ENCODE measurements at regions not wholly inside any gene's neighbourhood (a gene's known extent, or its start where the extent isn't known, plus 50 kb on each side); places are given as distances from the start of the nearest gene placed in this dataset.

DNA sequence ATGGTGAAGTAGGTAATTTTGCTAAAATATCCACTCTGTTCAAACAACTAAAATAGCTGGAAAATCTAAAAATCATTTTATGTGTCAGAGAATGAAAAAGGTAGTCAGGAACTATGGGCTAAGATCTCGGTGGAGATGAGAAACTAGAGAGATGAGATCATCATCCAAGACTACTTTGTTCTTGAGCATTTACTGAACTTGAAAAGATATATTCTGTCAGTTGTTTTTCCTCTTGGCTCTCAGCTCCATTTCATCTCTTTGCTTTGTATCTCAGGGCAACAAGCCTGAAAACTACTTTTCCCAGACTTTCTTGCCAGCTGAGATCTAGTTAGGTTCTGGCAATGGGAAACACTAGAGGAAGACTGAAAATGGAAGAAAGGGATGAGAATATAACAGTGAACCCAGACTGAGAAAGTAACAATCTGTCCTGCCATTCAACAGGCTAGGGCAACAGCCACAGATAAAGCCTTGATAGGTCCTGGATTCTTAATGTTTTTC is 346.2 kb upstream of the MEX3C start:
- BruUV-seq (replicated peaks) = no TSS peak
- no peak overlapping the region for H2AFZ ChIP-seq (ENCODE audit: low read depth, low read length, poor library complexity, severe bottlenecking)
- H3K36me3 ChIP-seq (ENCODE audit: control insufficient read depth in 1 of 2, insufficient read depth in 2 of 2, low read length in 2 of 2) = no peaks in the 10 kb centered on the region
- no peaks in the 10 kb centered on the region for H3K79me2 ChIP-seq (ENCODE audit: insufficient read depth, low read length)
- intact Hi-C loops (cut with micrococcal nuclease) = no loop called here
- CTCF ChIA-PET = no interaction called here
- H3K27ac ChIP-seq (ENCODE audit: low read depth, low read length) = no peak overlapping the region
- H3K9ac ChIP-seq (ENCODE audit: low read length) = no peak overlapping the region
- no peak overlapping the region for H3K4me3 ChIP-seq (replicated peaks in 1 of 2; ENCODE audit: low read depth in 1 of 2, low read length in 2 of 2)
- H4K20me1 ChIP-seq (ENCODE audit: insufficient read depth) = no peaks in the 10 kb centered on the region
- H3K4me2 ChIP-seq (ENCODE audit: low read length) = no peak overlapping the region
- no peaks in the 10 kb centered on the region for H3K27me3 ChIP-seq (ENCODE audit: insufficient read depth, low read length)
- no peak for DNase-seq (ENCODE audit: low read depth, low spot score)
- RAD21 ChIA-PET (ENCODE audit: low non-redundant PET in 1 of 2, low total read pairs in 2 of 2, uncharacterized antibody in 2 of 2, unreplicated experiment in 2 of 2) = no interaction called here
- no peaks in the 10 kb centered on the region for H3K4me1 ChIP-seq (ENCODE audit: control insufficient read depth in 1 of 2, insufficient read depth in 2 of 2, low read length in 2 of 2)
- no peak for TF ChIP-seq ZFX (IDR thresholded peaks at IDR 0.05)
- TF ChIP-seq CEBPB (IDR thresholded peaks at IDR 0.05; ENCODE audit: low read depth) = no peak
- POLR2A ChIA-PET = no interaction called here
- H3K9me2 ChIP-seq (ENCODE audit: insufficient read depth) = no peaks in the 10 kb centered on the region
- H3K9me3 ChIP-seq (ENCODE audit: control insufficient read depth in 1 of 2, insufficient read depth in 1 of 2, low read depth in 1 of 2, low read length in 2 of 2) = no peaks in the 10 kb centered on the region
- ATAC-seq = no peak

- ChIA-PET POLR2A (no interaction called here), CTCF (no interaction called here), RAD21 (ENCODE audit: low non-redundant PET in 1 of 2, low total read pairs in 2 of 2, uncharacterized antibody in 2 of 2, unreplicated experiment in 2 of 2) (interaction anchor here in 1 of 2 experiments (0.7 kb wide), 1 partner anchor 129 kb away, joined by 4 read pairs; no protein-coding TSS in a partner anchor)
- Histone ChIP-seq H3K9me2 (ENCODE audit: insufficient read depth) (no peaks in the 10 kb centered on the region), H3K9ac (ENCODE audit: low read length) (no peak overlapping the region), H3K4me3 (replicated peaks in 1 of 2; ENCODE audit: low read depth in 1 of 2, low read length in 2 of 2) (no peak overlapping the region), H3K4me2 (ENCODE audit: low read length) (no peak overlapping the region), H3K79me2 (ENCODE audit: insufficient read depth, low read length) (no peaks in the 10 kb centered on the region), H3K27ac (ENCODE audit: low read depth, low read length) (no peak overlapping the region), H3K36me3 (ENCODE audit: control insufficient read depth in 1 of 2, insufficient read depth in 2 of 2, low read length in 2 of 2) (no peaks in the 10 kb centered on the region), H4K20me1 (ENCODE audit: insufficient read depth) (no peaks in the 10 kb centered on the region), H3K4me1 (ENCODE audit: control insufficient read depth in 1 of 2, insufficient read depth in 2 of 2, low read length in 2 of 2) (no peaks in the 10 kb centered on the region), H2AFZ (ENCODE audit: low read depth, low read length, poor library complexity, severe bottlenecking) (no peak overlapping the region), H3K27me3 (ENCODE audit: insufficient read depth, low read length) (no peaks in the 10 kb centered on the region), H3K9me3 (ENCODE audit: control insufficient read depth in 1 of 2, insufficient read depth in 1 of 2, low read depth in 1 of 2, low read length in 2 of 2) (no peaks in the 10 kb centered on the region)
- ATAC-seq = no peak
- no peak for DNase-seq (ENCODE audit: low read depth, low spot score)
- TF ChIP-seq CTCF (IDR thresholded peaks at IDR 0.05 in 2 of 3, conservative IDR thresholded peaks at IDR 0.05 in 1 of 3; ENCODE audit: borderline replicate concordance in 1 of 3, insufficient read depth in 1 of 3, low read depth in 2 of 3, low read length in 2 of 3) = no peak
- TF ChIP-seq TCF7L2 (IDR thresholded peaks at IDR 0.05; ENCODE audit: borderline replicate concordance, extremely low read depth, insufficient read depth, insufficient read length) = no peak
- TF ChIP-seq JUND (IDR thresholded peaks at IDR 0.05) = no peak
- TF ChIP-seq, protein P1, sequence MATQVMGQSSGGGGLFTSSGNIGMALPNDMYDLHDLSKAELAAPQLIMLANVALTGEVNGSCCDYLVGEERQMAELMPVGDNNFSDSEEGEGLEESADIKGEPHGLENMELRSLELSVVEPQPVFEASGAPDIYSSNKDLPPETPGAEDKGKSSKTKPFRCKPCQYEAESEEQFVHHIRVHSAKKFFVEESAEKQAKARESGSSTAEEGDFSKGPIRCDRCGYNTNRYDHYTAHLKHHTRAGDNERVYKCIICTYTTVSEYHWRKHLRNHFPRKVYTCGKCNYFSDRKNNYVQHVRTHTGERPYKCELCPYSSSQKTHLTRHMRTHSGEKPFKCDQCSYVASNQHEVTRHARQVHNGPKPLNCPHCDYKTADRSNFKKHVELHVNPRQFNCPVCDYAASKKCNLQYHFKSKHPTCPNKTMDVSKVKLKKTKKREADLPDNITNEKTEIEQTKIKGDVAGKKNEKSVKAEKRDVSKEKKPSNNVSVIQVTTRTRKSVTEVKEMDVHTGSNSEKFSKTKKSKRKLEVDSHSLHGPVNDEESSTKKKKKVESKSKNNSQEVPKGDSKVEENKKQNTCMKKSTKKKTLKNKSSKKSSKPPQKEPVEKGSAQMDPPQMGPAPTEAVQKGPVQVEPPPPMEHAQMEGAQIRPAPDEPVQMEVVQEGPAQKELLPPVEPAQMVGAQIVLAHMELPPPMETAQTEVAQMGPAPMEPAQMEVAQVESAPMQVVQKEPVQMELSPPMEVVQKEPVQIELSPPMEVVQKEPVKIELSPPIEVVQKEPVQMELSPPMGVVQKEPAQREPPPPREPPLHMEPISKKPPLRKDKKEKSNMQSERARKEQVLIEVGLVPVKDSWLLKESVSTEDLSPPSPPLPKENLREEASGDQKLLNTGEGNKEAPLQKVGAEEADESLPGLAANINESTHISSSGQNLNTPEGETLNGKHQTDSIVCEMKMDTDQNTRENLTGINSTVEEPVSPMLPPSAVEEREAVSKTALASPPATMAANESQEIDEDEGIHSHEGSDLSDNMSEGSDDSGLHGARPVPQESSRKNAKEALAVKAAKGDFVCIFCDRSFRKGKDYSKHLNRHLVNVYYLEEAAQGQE (IDR thresholded peaks at IDR 0.05; ENCODE audit: low read depth) = no peak
- TF ChIP-seq POLR2AphosphoS5 (IDR thresholded peaks at IDR 0.05; ENCODE audit: low read depth, low read length) = no peak
- TF ChIP-seq, protein P2, sequence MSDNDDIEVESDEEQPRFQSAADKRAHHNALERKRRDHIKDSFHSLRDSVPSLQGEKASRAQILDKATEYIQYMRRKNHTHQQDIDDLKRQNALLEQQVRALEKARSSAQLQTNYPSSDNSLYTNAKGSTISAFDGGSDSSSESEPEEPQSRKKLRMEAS (IDR thresholded peaks at IDR 0.05) = no peak
- TF ChIP-seq EZH2 (IDR thresholded peaks at IDR 0.05) = no peak
- no peak for TF ChIP-seq SP1 (IDR thresholded peaks at IDR 0.05; ENCODE audit: low read depth)
- no peak for TF ChIP-seq ZNF274 (IDR thresholded peaks at IDR 0.05; ENCODE audit: low read depth, low read length)
- TF ChIP-seq EGR1 (IDR thresholded peaks at IDR 0.05; ENCODE audit: low read depth) = no peak
- no peak for TF ChIP-seq SIN3A (IDR thresholded peaks at IDR 0.05; ENCODE audit: low read depth)
- TF ChIP-seq CEBPB (IDR thresholded peaks at IDR 0.05; ENCODE audit: low read depth) = no peak
- no peak for TF ChIP-seq CBX3 (IDR thresholded peaks at IDR 0.05; ENCODE audit: low read depth)
- no peak for TF ChIP-seq ZFX (IDR thresholded peaks at IDR 0.05)
- no TSS peak for BruUV-seq (replicated peaks)
- intact Hi-C loops (cut with micrococcal nuclease) = no loop called here
Measured at GRCh38 chr18:51545446-51545845, 348.0 kb upstream of the MEX3C start.

Measured in HCT116 (cell line).